NOMO-1 (cell line): ENCODE measurements at regions not wholly inside any gene's neighbourhood (a gene's known extent, or its start where the extent isn't known, plus 50 kb on each side); places are given as distances from the start of the nearest gene placed in this dataset.
A peak's percentile ranks its signal among the peaks of the same experiment; 100 is the strongest.

Experiments used
- DNase-seq, 2 experiments: peaks; one replicate each; lab custom pipeline; 2025; ENCODE audit not compliant: unreplicated experiment in 2 of 2; lab: John Stamatoyannopoulos, UW

DNA sequence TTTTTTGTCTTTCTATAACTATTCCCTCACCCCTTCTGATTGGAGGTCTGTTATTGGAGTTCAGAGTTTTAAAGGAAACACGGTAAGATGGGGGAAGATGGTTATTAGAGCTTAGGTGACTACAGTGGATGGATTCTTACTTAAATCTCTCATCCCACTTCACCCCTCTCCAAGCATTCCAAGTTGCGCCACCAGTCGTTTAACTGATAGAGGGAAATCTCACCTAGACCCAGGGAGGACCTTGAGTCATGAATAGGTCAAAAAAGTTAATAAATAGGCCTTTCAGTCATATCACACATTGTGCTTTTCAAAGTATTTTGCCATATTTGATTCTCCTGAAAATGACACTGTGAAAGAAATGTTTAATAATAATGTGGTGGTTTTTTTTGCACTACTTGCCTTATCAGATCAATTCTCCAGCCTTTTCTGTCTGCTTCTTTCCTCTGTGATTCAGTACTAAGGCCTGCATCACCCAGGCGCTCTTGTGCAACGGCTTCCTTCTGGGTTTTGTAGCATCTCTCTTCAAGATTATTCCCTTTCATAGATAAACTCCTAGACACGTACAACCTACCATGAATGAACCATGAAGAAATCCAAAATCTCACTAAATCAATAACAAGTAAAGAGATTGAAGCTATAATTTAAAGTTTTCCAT is 100.4 kb upstream of the TGFBR2 start:
- no peak for DNase-seq

DNA sequence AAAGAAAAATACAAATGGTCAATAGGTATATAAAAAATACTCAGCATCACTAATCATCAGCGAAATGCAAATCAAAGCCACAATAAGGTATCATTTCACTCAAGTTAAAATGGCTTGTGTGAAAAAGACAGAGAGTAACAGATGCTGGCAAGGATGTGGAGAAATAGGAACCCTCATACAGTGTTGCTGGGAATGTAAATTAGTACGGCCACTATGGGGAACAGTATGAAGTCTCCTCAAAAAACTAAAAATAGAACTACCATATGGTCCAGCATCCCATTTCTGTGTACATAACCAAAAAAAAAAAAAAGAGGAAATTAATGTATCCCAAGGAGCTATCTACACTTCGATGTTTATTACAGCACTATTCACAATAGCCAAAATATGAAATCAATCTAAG is 98.1 kb upstream of the TGFBR2 start:
- no peak for DNase-seq

DNA sequence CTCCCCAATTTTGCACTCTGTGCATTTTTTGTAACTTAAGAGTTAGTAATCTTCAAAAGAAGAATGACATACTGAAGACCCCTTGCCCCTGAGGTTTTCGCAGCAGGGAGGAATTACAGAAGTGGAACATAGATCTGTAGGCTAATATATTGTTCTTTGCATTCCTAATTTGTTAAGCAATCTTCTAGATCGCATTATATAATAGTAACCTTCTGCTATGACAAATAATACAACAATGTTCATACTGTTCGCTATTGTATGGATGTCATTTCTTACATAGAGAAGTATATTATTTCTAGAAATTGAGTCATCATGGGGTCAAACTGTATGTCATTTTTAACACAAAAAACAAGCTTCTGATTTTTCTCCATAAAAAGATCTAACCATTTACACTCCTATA is 95.8 kb upstream of the TGFBR2 start:
- no peak for DNase-seq

DNA sequence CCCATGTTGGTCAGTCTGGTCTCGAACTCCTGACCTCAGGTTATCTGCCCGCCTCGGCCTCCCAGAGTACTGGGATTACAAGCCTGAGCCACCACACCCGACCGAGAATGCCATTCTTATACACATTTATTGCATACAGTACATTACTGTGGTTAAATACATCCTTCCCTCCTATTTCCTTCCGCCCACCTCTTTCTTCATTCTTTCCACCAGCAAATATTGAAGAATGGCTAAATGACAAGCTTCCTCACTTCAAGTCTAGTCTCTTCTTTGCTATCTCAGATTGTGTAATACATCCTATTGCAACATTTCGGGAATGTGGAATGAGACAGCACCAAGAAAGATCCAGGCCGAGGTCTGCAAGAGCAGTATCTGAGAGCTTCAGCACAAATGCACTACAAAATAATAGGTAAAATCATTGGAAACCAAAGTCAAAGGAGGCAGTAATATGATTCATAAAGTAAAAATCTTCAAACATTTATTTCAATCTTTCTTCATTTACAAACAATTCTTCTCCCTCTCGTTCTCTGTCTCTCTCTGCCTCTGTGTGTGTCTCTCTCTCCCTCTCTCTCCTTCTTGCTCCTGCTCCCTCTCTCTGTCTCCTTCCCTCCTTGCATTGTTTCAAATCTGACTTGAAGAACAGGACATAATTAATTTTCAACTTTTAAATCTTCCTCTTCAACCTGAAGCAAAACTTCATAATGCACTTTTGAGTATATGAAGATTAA is 94.7 kb upstream of the TGFBR2 start:
- DNase-seq = peak; percentile 52 to 69

DNA sequence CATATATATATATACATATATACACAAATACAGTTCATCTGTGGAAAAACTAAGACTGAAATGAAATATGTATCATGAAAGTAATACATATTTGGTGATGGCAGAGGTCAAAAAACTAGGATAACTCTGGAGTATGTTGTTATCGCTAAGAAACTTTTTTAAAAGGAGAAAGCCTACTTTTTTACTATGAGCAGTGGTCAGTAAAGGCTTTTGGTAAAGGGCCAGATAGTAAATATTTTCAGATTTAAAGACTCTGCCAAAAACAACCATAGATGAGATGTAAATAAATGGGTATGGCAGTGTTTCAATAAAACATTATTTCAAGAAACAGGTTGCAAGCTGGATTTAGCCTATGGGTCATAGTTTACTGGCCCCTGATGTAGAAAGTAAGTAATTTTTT is 93.8 kb upstream of the TGFBR2 start:
- no peak for DNase-seq

DNA sequence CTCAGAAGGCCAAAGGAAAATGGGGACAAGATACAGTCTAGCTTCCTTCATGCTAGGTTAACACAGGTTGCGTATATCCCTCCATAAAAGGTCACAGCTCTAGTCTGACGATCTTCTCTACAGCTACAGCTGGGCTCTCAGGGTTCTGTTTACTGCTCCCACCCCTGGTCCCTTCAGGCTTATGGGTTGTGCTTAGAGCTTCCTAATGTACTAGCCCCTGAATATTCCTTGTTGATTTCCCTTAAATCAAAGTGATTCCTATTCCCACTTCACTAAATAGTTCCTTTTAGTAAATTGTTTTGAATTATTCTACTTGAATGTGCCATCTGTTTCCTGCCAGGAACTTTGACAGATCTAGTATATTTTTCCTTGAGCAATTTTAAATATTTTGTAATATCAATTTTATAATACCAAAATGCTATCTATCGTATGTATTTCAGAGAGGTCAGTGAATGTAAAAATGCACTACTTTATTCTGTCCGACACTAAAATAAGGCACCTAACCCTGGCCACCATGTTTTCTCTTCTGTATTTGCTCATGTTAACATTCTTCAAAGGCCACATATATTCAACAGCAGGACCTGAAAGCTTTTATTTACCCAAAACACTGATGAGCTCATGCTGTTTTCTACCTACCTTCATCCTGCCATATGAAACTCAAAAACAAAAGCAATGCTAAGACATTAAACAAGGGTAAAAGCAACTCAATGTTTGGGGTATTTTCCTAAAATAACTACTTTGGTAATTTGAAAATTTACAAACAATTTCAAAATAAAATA is 92.8 kb upstream of the TGFBR2 start:
- no peak for DNase-seq

DNA sequence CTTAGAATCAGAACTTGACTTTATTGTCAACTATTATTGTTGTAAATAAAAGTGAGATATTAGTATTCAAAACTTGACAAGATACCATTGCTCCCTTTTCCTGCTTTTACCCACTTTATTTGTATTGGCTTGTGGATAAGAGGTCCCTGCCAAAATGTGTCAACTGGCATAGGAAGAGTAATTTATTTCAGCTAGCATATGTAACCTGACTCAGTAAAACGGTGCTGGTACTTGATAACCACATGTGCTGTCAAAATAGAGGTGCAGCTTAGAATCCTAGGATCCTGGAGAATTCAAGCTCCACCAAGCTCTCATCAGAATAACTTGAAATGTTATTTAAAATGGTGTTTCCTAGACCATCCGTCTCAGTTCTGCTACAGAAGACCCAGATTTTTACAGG is 90.2 kb upstream of the TGFBR2 start:
- no peak for DNase-seq

DNA sequence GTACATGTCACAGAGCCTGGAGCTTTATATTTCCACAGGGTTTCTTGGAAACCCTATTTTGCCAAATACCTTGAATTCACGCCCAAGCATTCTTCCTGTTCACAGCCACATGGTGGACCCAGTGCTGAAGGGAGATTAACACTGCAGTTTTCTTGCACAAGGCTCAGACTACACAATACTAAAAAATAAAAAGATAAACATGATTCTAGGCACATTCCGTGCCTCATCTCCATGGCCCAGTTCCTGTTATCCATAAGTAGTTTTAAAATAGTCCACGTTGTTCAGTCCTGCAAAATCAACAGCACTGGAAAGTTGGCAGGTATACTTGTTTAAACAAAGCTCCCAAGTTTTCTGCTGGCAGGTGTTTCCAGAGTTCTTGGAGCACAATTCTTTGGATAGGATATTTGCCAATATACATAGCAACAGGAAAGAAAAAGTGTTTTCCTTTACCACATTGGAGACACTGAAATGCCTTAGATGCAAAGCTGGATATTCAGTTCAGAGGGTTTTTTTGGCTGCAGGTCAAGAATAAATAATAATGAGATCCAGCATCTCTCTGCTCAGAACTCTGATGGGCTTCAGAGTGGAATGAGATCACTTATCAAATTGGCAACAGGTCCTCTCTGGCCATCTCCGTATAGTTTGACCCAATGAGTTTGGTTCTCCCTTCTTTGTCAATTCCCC is 88.1 kb upstream of the TGFBR2 start:
- DNase-seq = no peak

DNA sequence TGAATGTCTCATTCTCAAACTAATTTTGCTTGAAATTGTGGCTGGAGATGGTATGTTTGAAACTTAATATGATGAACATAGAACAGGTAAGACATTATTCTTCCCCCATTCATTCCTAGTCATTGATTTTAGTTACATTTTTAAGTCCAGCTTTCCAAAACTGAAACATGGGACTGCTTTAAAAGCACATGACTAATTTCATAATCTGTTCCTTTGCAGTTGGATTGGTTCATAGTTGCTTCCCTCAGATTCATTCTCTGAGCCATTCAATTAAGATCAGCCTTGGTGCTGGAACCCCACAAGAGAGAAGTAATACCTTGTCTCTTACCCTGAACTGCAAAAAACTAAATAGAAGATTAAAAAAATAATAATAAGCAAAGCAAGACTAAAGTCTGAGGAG is 87.5 kb upstream of the TGFBR2 start:
- no peak for DNase-seq

DNA sequence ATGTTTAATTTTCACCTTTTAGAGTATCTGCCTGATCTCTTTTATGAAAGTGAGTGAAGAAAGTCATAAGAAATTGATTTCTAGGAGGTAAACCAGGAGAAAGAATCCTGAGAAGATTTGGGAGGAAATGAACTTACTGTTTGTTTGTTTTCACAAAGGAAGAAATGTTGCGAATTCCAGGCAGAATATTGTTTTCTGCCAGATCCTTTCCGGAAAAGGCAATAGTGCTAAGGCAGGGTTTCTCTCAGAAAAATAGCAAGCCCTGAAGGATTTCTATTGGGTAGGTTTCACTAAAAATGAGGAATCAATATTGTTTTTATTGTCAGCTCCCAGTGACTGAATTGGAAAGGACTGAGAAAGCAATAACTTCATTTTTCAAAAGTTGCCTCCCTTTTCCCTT is 85.7 kb upstream of the TGFBR2 start:
- DNase-seq = no peak

DNA sequence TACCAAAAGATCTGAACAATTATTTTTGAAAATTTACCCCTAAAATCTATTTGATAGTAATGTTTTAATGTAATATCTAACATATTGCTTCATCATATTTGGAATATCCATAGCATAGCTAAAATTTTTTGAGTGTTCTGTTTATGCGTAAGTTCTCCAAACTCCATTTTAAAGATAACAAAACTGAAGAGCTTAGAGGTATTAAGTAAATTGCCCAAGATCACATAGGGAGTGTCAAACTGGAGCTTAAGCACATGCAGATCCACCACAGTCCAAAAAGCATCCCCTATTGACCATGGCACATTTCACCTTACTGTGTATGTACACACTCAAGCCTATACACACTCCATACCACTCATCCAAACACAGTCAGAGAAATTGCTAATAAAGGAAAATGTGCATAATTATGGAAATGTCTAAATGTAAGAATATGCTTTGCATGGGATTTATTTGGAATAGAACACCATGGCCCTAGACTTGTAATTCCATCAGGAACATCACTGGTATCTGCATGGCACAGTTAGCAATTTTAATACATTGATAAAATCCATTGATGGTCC is 85.2 kb upstream of the TGFBR2 start:
- no peak for DNase-seq

DNA sequence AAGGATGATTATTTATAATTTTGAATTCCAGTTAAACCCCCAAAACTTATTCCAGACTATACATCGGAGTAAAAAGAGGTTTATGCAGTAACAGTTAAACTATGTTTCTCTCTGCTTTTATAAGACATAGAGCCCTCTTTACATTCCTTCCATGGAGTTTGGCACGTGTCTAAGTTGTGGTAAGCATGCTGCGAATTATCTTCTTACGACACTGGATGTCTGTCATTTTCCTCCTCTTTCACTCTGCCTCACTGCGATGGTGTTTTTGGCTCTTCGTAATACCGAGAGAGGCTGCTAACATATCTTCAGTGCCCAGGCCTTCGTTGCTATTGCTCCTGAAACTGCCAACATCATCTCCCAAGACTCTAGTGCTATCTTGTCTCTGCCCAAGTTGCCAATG is 83.9 kb upstream of the TGFBR2 start:
- DNase-seq = no peak

DNA sequence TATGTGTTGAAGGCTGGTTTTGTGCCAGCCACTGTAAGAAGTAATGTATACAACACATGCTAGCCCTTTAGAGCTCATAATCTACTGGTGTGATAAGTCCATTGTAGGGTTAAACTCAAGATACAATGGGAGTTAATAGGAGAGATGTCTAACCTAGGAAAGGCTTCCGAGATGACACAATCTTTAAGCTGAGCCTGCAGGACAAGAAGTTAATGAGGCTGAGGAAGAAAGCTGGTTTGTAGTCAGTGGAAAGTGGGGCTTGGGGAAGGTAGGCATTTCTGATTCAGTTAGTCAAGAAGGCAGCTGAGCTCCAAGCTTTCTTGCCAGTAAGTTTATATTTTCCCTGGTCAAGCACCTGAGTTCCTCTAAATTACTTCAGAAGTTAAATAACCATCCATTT is 83.0 kb upstream of the TGFBR2 start:
- no peak for DNase-seq

DNA sequence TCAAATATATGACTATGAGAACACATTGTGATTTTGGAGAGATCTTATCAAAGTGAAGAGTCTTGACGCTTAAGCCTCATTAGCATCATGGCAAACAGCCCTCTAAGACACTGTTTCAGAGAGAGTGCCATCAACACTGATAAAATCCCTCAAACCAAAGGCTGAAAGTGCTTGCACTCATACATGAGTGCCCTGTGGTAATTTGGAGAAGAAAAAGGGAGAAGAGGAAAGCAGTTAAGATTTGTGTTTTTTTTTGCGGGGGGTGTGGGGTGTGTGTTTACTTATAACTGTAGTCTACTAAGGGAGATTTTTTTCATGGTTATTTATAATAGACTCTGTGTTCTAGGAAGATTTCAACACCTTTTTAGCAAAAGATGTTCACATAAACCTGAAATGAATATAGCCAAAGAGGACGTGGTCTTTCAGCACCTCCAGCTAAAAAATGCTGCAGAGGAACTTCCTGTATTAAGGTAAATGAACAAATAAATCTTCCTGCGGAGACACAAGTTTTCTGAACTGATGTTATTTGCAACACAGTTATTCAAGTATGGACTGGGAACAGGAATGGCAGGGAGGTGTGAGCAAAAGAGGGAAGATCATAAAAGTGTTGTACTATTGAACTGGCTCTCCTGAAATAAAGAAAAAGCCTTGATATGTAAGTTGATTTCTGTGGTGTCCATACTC is 81.9 kb upstream of the TGFBR2 start:
- DNase-seq = peak; percentile 36 to 64

DNA sequence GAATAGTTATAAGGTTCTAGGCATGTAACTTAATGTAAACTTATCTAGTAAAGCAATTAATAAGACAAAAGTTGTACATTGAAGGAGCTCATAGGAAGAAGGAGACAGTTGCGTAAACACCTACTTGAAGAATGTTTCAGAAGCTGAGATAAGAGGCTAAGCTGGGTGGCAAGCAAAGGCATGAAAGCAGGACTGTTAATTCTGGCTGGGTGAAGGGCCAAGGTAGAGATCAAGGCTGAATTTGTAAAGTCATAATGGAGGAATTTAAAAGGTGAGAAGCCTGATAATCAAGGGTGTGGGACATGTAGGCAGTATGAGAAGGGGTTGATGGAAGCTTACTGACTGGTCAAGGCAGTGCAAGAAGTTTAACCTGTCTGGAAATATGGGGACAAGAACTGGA is 80.4 kb upstream of the TGFBR2 start:
- no peak for DNase-seq

DNA sequence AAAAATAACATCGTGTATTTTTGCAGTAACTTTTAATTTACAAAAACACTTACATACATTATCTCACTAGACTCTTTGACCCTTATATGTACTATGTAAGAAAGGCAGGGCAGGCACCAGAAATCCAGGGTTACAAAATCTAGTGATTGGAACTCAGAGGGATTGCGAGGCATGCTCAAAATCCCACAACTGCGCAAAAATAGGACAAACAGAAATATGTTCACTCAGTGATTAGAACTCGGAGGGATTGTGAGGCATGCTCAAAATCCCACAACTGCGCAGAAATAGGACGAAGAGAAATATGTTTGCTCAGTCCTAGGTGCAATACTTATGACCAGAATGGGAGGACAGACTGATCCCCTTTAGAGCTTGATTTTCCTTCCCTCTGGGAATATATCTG is 79.2 kb upstream of the TGFBR2 start:
- DNase-seq = no peak

DNA sequence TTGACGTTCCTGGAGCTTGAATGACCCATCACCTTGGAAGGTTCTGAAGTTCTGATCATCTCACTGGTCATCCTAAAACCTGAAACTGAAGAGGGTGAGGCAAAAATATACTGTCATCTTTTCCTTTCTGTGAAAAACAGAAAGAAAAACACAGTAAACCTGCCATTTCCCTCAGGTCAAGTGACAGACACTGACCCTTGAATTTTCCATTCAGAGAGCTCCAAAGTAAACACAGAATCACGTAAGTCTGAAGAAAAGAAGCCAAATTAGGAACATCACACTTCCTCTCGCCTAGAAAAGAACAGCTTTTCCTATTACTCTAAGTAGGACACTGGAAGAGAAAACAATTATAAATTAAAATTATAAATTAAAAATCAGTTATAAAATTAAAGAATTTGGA is 78.7 kb upstream of the TGFBR2 start:
- DNase-seq = no peak

DNA sequence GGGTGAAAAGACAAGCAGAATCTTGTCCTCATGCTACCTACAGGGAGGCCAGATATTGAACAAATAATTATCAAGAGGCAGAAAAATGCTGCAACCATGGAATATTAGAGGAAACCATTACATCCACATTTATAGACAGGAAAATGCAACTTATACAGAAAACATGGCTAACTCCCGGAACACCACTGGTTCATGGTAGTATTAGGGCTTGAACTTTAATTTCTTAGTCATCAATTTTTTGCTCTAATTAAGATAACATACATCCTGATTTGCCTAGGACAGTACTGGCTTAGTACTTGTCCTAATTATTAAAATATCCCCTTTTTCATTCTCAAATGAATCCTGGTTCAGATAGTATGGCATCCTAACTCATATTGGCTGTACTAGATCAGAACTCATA is 76.3 kb upstream of the TGFBR2 start:
- DNase-seq = no peak

DNA sequence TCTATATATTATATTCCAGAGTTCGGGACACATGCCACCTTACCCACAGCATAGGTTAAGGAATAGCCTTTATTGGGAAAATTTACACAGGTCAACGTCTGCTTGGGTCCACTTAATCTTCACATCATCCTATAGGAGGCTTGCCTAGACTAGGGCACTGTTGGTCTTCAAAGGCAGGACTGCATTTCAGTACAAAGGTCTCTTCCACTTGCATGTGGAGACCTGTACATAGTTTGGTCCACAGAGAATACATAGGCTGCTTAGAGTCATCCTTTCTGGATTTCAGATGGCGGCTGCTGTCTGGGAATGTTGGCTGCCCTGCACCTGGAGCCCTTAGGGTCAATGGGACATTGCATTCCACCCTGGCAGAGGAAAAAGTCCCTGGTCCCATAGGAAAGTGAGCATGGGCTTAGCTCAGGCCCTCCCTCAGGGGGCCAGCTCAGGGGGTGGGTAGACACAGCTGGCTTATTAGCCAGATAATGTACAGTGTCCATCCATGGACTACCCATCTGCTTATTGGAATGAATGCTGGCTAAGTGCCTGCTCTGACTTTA is 75.3 kb upstream of the TGFBR2 start:
- no peak for DNase-seq

DNA sequence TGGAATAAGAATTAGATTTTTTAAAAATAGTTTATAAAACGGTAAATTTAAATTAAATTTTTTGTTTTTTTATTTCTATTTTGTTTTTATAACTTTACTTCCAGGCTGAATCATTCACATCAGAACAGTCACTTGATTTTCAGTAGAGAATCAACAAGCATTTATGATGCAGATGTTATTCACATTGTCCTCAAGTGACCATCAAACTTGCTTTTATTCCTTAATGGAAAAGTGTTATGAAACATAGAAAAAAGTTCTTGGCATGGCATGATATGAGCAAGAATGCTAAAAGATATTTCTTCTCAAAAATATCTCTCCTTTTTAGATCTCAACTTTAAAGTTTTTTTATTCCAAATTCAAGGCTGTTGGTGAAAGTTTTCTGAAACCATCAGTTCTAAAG is 70.9 kb upstream of the TGFBR2 start:
- no peak for DNase-seq
